ENCODE measurements at regions not wholly inside any gene's neighbourhood (a gene's known extent, or its start where the extent isn't known, plus 50 kb on each side); places are given as distances from the start of the nearest gene placed in this dataset.
"Not testable (repeated sequence)": the region's sequence is repeated elsewhere in the genome, so short reads cannot be mapped to it uniquely, and the experiment has no call there.

DNA sequence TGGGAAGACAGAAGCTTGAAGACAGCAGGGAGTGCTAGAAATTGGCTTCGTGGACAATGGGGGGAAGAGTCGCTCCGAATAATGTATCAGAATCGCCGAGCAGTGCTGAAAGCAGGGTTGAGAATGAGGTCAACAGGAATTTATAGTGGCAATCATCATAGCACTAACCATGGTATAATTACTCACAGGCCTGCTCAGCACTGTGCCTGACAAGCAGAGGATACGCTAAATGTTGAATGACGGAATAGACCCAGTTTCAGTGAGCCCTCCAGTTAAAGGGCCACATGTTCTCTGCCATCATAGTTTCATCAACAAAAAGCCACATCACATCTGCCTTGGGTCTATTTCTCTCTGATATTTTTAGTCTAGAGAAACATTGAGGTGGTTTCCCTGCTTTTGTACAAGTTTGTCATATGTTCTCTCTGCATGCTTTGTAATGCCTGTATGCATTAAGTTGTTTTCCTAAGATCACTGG, 130.3 kb upstream of the EGLN3 start:
- Mint-ChIP-seq H3K36me3 (ENCODE audit: low read depth) (no peaks in the 10 kb centered on the region), H3K4me3 (no peak overlapping the region), H3K27ac (no peak overlapping the region), H3K9me3 (no peaks in the 10 kb centered on the region), H3K4me1 (ENCODE audit: low read depth) (no peaks in the 10 kb centered on the region), H3K27me3 (peaks cover 2% of the 10 kb centered on the region)
- no peak for DNase-seq

DNA sequence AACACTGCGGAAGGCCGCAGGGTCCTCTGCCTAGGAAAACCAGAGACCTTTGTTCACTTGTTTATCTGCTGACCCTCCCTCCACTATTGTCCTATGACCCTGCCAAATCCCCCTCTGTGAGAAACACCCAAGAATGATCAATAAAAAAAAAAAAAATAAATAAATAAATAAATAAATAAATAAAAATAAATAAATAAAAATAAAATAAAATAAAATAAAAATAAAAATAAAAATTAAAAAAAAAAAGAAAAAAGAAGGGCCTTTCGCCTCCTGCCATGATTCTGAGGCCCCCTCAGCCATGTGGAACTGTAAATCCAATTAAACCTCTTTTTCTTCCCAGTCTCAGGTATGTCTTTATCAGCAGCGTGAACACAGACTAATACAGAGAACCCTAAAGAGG, 128.8 kb upstream of the EGLN3 start:
- H3K9me3 Mint-ChIP-seq; H3K36me3 Mint-ChIP-seq (ENCODE audit: low read depth); H3K27ac Mint-ChIP-seq; DNase-seq; H3K4me3 Mint-ChIP-seq; H3K27me3 Mint-ChIP-seq; H3K4me1 Mint-ChIP-seq (ENCODE audit: low read depth): not testable (repeated sequence)

DNA sequence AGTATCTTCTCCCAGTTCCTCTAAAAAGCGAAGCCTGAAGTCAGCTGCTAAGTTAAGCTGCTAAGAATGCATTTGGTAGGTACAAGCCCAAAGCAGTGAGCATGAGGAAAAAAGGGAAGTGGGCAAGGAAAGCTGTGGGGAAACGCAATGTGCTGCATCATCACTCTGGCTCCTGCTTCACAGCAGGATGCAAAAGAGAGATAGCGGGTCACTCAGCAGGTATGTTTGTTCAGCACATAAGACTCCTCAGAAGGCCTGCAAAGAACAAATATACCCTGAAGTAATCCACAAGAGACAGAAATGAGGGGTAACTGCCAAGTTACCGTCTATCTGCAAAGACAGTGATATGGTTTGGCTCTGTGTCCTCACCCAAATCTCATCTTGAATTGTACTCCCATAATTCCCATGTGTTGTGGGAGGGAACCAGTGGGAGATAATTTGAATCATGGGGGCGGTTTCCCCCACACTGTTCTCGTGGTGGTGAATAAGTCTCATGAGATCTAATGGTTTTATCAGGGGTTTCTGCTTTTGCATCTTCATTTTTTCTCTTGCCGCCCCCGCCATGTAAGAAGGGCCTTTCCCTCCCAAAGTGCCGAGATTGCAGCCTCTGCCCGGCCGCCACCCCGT, 127.4 kb upstream of the EGLN3 start:
- H3K27me3 Mint-ChIP-seq: peaks cover 2% of the 10 kb centered on the region
- no peaks in the 10 kb centered on the region for H3K4me1 Mint-ChIP-seq (ENCODE audit: low read depth)
- DNase-seq: no peak
- H3K9me3 Mint-ChIP-seq: no peaks in the 10 kb centered on the region
- no peak overlapping the region for H3K4me3 Mint-ChIP-seq
- no peaks in the 10 kb centered on the region for H3K36me3 Mint-ChIP-seq (ENCODE audit: low read depth)
- H3K27ac Mint-ChIP-seq: no peak overlapping the region

DNA sequence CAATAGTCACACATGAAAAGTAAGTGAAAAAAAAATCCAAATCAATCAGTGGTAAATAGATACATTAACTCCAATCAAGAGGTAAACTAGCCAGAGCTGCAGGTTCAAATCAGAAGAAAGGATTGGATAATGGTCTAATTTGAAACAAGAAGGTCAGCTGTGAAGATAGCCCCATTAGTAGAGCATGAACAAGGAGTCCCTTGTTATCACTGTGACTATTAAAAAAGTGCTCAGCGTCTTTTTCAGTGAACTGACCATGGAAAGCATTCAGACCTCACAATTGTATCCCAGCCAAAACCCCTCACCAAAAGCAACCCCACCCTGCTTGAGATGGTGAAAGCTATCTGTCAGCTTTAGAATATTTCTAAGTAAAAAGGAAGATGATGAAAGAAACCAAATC, 125.0 kb upstream of the EGLN3 start:
- DNase-seq: no peak
- H3K4me1 Mint-ChIP-seq (ENCODE audit: low read depth): no peaks in the 10 kb centered on the region

DNA sequence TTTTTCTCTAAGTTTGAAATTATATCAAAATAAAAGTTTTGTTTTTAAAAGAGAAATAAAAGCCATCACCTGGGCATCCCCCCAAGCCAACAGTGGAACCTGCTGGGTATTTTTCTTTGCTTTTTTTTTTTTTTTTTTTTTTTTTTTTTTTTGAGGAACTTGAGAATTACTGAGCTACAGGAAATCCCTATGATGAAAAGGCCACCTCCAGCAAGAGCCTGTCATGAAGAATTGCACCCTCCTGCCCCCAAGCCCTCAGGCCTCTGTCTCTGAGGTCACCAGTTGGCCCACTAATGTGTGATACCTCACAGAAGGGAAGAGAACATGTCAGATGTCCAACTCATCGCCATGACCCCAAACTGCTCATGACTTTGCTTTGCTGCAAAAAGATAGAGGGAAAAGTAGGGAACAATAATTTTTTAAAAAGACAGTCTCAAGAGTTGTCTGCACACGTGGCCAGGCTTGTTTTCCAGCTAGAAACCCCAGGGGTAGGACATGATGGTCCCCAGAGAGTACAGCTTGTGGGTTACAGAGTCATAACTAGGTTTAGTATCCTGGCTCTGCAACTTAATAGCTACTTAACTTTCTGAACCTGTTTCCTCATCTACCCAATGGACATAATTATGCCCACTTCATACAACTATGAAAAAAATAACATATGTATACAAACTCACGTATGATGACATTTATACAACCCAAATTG, 124.3 kb upstream of the EGLN3 start:
- H3K27ac Mint-ChIP-seq: no peak overlapping the region
- H3K4me3 Mint-ChIP-seq: no peak overlapping the region
- no peaks in the 10 kb centered on the region for H3K4me1 Mint-ChIP-seq (ENCODE audit: low read depth)
- no peaks in the 10 kb centered on the region for H3K27me3 Mint-ChIP-seq
- H3K9me3 Mint-ChIP-seq: peaks cover 5% of the 10 kb centered on the region
- DNase-seq: no peak
- no peaks in the 10 kb centered on the region for H3K36me3 Mint-ChIP-seq (ENCODE audit: low read depth)

More for the DNA sequence above, 125.0 kb upstream of the EGLN3 start:
- Mint-ChIP-seq H3K36me3 (ENCODE audit: low read depth) (no peaks in the 10 kb centered on the region), H3K27ac (no peak overlapping the region), H3K9me3 (peaks cover 5% of the 10 kb centered on the region), H3K4me3 (no peak overlapping the region), H3K27me3 (no peaks in the 10 kb centered on the region)

DNA sequence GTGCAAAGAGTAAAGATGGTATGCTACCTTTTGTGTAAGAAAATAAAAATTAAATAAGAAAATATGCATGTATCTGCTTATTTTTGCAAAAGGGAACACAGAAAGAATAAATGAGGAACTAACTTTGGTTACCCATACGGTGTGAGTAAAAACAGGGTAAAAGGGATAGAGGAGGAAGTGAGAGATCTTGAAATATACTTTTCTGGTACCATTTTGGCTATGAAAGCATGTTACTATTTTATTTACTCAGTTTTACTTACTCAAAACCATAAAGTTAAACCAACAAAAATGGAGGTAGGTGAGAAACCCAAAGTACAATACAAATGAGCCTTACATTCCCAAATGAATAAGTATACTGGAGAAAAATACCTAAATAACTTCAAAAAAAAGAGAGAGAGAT, 122.0 kb upstream of the EGLN3 start:
- no peak for DNase-seq
- H3K27ac Mint-ChIP-seq: no peak overlapping the region
- H3K36me3 Mint-ChIP-seq (ENCODE audit: low read depth): no peaks in the 10 kb centered on the region
- no peaks in the 10 kb centered on the region for H3K4me1 Mint-ChIP-seq (ENCODE audit: low read depth)
- H3K9me3 Mint-ChIP-seq: peaks cover 5% of the 10 kb centered on the region
- no peak overlapping the region for H3K4me3 Mint-ChIP-seq
- no peaks in the 10 kb centered on the region for H3K27me3 Mint-ChIP-seq

DNA sequence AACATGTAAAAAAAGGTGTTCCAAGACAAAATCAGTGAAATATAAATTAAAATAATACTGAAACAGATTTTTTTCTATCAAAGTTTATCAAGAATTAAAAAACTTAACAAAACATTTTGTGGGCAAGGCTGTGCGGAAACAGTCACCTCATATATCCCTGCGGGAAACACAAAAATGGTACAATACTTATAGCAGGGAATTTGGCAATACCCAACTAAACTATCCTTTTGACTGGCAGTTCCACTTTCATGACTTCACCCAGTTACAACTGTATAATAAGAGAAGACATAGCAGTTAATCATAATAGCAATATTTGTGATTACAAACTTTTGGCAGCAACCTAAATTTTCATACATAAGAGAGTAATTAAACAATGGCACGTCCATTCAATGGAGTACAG, 121.5 kb upstream of the EGLN3 start:
- no peak for DNase-seq
- Mint-ChIP-seq H3K27me3 (no peaks in the 10 kb centered on the region), H3K9me3 (peaks cover 5% of the 10 kb centered on the region), H3K4me1 (ENCODE audit: low read depth) (no peaks in the 10 kb centered on the region), H3K4me3 (no peak overlapping the region), H3K36me3 (ENCODE audit: low read depth) (no peaks in the 10 kb centered on the region), H3K27ac (no peak overlapping the region)

DNA sequence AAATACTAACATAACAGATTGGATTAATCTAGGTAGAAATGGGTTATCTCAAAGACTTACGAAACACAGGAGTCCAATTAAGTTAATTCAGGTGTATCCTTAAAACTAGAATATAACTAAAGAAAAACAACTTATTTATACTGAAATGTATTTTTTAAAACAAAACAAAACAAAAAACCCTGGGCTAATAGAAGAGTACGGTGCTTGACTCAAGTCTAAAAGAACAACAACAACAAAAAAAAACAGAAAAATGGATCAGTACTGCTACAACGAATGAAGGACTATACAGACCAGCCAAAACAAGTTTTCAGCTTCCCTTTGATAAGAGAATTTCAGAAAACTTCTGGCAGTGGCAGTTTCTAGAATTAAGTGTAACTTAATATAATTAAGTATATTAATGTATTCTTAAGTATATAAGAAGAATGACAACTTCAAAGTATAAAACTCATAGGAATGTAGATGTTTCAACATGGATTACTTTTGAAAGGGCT, 120.1 kb upstream of the EGLN3 start:
- Mint-ChIP-seq H3K4me3 (no peak overlapping the region), H3K9me3 (peaks cover 5% of the 10 kb centered on the region)

DNA sequence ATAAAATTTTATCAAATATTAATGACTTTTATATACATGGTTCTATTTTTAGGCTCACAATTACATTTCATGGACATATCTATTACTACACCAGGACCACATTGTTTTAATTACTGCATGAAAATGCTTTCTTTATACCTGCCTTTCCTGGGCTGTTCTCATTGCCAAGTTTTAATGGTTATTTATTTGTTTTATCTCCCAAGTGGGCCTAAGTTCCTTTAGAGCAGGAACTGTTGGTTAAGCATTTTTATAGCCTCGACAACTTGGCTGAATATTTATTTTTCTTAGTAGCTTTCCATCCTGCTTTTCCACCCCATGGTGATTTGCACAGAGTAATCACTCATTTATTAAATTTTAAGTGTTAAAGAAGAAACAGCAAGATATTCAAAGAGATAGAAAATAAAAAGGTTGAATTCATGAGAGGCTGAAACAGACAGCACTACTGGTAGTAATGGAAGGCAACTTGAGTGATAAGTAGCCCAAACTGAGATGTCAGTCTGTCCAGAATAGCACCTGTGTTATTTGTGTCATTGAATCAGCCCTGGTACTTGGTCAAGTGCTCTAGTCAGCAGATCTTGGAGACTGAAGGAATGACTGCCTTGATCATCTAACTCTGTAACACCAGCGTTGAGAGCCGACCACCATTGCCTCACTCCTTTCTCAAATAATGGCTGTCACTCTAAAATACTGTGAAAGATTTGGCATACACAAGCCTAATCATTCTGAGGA, 119.1 kb upstream of the EGLN3 start:
- H3K9me3 Mint-ChIP-seq: peaks cover 5% of the 10 kb centered on the region
- no peak overlapping the region for H3K27ac Mint-ChIP-seq
- H3K4me3 Mint-ChIP-seq: no peak overlapping the region
- H3K4me1 Mint-ChIP-seq (ENCODE audit: low read depth): no peaks in the 10 kb centered on the region
- DNase-seq: no peak
- no peaks in the 10 kb centered on the region for H3K36me3 Mint-ChIP-seq (ENCODE audit: low read depth)
- H3K27me3 Mint-ChIP-seq: no peaks in the 10 kb centered on the region

More for the DNA sequence above, 120.1 kb upstream of the EGLN3 start:
- Mint-ChIP-seq H3K36me3 (ENCODE audit: low read depth) (no peaks in the 10 kb centered on the region), H3K4me1 (ENCODE audit: low read depth) (no peaks in the 10 kb centered on the region), H3K27me3 (no peaks in the 10 kb centered on the region), H3K27ac (no peak overlapping the region)
- DNase-seq: no peak

DNA sequence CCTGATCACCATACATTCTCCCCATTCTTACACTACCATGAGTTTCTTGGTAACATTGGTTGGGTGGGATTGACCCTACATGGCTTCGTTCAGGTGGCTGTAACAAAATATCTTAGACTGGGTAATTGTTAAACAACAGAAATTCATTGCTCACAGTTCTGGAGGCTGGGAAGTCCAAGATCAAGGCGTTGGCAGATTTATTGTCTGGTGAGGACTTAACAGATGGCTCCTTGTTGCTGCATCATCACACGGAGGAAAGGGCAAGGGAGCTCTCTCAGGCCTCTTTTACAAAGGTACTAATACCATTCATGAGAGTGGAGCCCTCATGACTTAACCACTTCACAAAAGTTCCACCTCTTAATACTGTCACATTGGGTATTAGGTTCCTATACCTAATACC, 116.7 kb upstream of the EGLN3 start:
- H3K27ac Mint-ChIP-seq: no peak overlapping the region
- DNase-seq: no peak
- H3K9me3 Mint-ChIP-seq: peaks cover 5% of the 10 kb centered on the region
- H3K27me3 Mint-ChIP-seq: no peaks in the 10 kb centered on the region
- H3K4me3 Mint-ChIP-seq: no peak overlapping the region
- H3K36me3 Mint-ChIP-seq (ENCODE audit: low read depth): no peaks in the 10 kb centered on the region
- H3K4me1 Mint-ChIP-seq (ENCODE audit: low read depth): no peaks in the 10 kb centered on the region

DNA sequence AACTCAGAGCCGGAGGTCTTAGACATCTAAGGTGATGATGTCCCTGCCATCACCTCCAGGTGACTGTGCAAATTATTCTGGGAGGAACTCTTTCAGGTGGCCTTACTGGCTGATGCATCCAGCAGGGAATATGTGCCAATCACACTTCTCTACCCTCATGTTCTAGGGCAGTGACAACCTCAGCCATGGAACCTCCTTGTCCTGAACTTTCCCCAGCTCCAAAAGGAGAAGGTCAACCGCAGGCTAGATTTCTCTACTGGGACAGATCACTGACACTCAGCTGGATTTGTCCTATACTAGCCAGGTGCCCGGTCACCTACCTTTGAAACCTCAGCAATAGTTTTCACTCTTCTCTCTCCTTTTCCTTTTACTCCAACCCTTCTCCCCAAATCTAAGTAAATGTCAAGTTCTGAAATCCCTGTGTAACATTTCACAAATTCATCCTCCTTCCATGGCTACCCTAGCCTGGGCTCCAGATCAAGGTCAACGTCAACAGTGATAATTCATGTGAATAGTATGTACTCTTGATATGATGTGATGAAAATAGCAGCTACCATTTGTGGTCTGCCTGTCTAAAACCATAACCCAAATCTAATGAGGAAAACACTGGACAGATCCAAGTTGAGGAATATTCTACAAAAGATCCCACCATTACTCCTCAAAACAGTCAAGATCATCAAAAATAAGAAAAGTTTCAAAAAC, 115.0 kb upstream of the EGLN3 start:
- H3K4me3 Mint-ChIP-seq: no peak overlapping the region
- no peaks in the 10 kb centered on the region for H3K9me3 Mint-ChIP-seq
- peaks cover 9% of the 10 kb centered on the region for H3K27me3 Mint-ChIP-seq
- H3K27ac Mint-ChIP-seq: no peak overlapping the region
- no peak for DNase-seq
- no peaks in the 10 kb centered on the region for H3K36me3 Mint-ChIP-seq (ENCODE audit: low read depth)
- H3K4me1 Mint-ChIP-seq (ENCODE audit: low read depth): peaks cover 1% of the 10 kb centered on the region

DNA sequence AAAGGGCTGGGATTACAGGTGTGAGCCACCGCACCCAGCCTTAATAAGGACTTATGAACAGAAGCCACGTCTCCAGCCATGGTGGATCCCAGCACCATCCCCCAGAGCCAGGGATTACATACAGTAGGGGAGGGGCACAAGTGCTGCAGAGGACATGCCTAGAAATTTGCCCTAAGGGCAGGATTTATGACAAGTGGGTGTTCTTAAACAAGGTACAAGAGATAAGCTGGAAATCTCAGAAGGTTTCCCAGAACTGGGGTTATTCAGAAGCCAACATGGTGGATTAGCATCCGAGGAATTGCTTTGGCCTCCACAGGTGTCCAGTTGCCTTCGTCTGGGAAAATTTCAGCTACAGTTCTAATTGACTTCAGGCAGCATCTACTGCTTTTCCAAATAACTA, 114.4 kb upstream of the EGLN3 start:
- Mint-ChIP-seq H3K4me1 (ENCODE audit: low read depth) (peaks cover 7% of the 10 kb centered on the region), H3K9me3 (no peaks in the 10 kb centered on the region), H3K27me3 (peaks cover 14% of the 10 kb centered on the region), H3K27ac (no peak overlapping the region), H3K36me3 (ENCODE audit: low read depth) (no peaks in the 10 kb centered on the region), H3K4me3 (no peak overlapping the region)
- DNase-seq: no peak

DNA sequence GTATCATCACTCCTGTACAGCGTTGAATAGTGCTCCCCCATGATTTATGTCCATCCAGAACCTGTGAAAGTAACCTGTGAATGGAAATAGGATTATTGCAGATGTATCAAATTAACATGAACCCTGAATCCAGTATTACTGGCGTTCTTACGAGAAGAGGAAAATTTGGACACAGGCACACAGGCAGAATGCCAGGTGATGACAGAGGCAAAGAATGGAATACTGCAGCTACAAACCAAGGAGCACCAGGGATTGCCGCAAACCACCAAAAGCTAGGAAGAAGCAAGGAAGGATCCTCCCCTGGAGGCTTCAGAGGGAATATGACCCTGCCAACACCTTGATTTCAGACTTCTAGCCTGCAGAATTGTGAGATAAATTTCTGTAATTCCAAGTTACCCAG, 113.5 kb upstream of the EGLN3 start:
- H3K4me1 Mint-ChIP-seq (ENCODE audit: low read depth): peaks cover 10% of the 10 kb centered on the region
- DNase-seq: no peak
- H3K36me3 Mint-ChIP-seq (ENCODE audit: low read depth): no peaks in the 10 kb centered on the region
- H3K4me3 Mint-ChIP-seq: no peak overlapping the region
- H3K27me3 Mint-ChIP-seq: peaks cover 19% of the 10 kb centered on the region
- no peak overlapping the region for H3K27ac Mint-ChIP-seq
- no peaks in the 10 kb centered on the region for H3K9me3 Mint-ChIP-seq

DNA sequence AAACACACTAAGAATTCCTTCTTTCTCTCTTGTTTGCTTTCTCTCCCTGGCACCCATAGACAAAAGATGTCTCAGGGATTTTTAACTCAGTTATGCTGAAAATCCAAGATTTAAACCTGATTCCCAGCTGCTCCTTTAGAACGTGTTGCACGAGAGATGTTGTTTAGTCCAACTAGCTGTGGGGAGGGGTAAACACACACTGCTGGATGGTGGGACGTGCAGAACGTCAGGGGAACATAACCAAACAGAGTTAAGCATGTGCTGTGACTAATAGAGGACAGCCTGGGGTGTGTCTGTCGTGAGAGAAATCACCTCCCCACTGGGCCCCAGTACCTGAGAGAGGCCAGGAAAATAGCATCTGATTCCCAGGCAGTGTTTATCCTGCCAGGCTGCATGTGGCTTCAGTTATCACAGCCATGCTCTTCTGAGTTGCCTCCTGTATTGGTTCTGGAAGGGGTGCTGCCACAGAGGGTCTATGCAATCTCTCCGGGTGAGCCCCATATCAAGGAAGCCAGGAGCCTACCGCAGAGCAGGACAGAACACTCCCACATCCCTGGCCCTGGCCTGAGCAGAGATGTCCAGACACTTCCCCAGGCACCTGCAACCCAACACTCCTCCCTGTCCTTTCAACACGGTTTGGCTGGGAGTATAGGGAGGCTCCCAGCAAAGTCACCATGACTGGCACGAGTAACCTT, 112.7 kb upstream of the EGLN3 start:
- H3K27me3 Mint-ChIP-seq: peaks cover 25% of the 10 kb centered on the region
- H3K27ac Mint-ChIP-seq: no peak overlapping the region
- H3K36me3 Mint-ChIP-seq (ENCODE audit: low read depth): no peaks in the 10 kb centered on the region
- H3K4me1 Mint-ChIP-seq (ENCODE audit: low read depth): peaks cover 11% of the 10 kb centered on the region
- no peak for DNase-seq
- no peak overlapping the region for H3K4me3 Mint-ChIP-seq
- H3K9me3 Mint-ChIP-seq: no peaks in the 10 kb centered on the region

Measured in activated T-cell treated with anti-CD3 and anti-CD28 coated beads, Interleukin-2, amount 50 U/mL, for 24 hours (primary cell).